Progenitor cell of endocrine pancreas (in vitro differentiated cells): ENCODE measurements at regions not wholly inside any gene's neighbourhood (a gene's known extent, or its start where the extent isn't known, plus 50 kb on each side); places are given as distances from the start of the nearest gene placed in this dataset.
"Not testable (repeated sequence)": the region's sequence is repeated elsewhere in the genome, so short reads cannot be mapped to it uniquely, and the experiment has no call there.

Source experiments
- DNase-seq: peaks from one replicate; pipeline ENCODE4 v3.0.0; 2021; ENCODE audit warnings: low spot score; ENCODE audit not compliant: unreplicated experiment
- H3K27ac Mint-ChIP-seq: 2 replicates; pipeline ENCODE4 v1.8.0; 2021; ENCODE audit warnings: mild to moderate bottlenecking, moderate library complexity, mixed read lengths
- H3K27me3 Mint-ChIP-seq: 2 replicates; pipeline ENCODE4 v1.8.0; 2021; ENCODE audit warnings: mixed read lengths
- H3K36me3 Mint-ChIP-seq: 2 replicates; pipeline ENCODE4 v1.8.0; 2022; ENCODE audit warnings: mixed read lengths; ENCODE audit not compliant: insufficient read depth
- H3K4me1 Mint-ChIP-seq: 2 replicates; pipeline ENCODE4 v1.8.0; 2021; ENCODE audit warnings: low read depth, mixed read lengths
- H3K4me3 Mint-ChIP-seq: 2 replicates; pipeline ENCODE4 v1.8.0; 2021; ENCODE audit warnings: low read depth, mild to moderate bottlenecking, moderate library complexity, mixed read lengths
- H3K9me3 Mint-ChIP-seq: 2 replicates; pipeline ENCODE4 v1.8.0; 2021; ENCODE audit warnings: low read depth, mixed read lengths
- CTCF ChIP-seq: fragments of 200-600 bp; sonication (generic); IDR thresholded peaks from one replicate; pipeline ENCODE4 v1.5.0; 2021; ENCODE audit warnings: antibody characterized with exemption, mild to moderate bottlenecking; ENCODE audit not compliant: unreplicated experiment

DNA sequence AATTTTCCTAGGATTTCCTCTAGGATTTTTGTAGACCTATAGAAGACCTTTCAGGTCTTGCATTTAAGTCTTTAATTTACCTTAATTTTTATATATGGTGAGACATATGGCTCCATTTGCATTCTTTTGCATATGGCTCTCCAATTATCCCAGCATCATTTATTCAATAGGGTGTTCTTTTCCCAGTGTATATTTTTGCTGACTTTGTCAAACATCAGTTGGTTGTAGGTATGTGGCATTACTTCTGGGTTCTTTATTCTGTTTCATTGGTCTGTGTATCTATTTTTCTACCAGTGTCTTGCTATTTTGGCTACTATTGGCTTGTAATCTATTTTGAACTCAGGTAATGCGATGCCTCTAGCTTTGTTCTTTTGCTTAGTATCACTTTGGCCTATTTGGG is 239.8 kb upstream of the CNTNAP5 start:
- no peaks in the 10 kb centered on the region for H3K27me3 Mint-ChIP-seq
- H3K36me3 Mint-ChIP-seq: peaks cover 1% of the 10 kb centered on the region
- no peak overlapping the region for H3K4me3 Mint-ChIP-seq
- no peak for TF ChIP-seq CTCF
- no peak overlapping the region for H3K27ac Mint-ChIP-seq
- peaks cover 21% of the 10 kb centered on the region for H3K9me3 Mint-ChIP-seq
- no peak for DNase-seq
- peaks cover 1% of the 10 kb centered on the region for H3K4me1 Mint-ChIP-seq

GRCh38 chr2:123791207-123791606 is 233.9 kb upstream of the CNTNAP5 start:
- no peaks in the 10 kb centered on the region for H3K36me3 Mint-ChIP-seq
- no peak overlapping the region for H3K27ac Mint-ChIP-seq
- H3K4me1 Mint-ChIP-seq: peaks cover 1% of the 10 kb centered on the region
- peaks cover 12% of the 10 kb centered on the region for H3K9me3 Mint-ChIP-seq
- no peaks in the 10 kb centered on the region for H3K27me3 Mint-ChIP-seq
- no peak for TF ChIP-seq CTCF
- DNase-seq: no peak
- H3K4me3 Mint-ChIP-seq: no peak overlapping the region

DNA sequence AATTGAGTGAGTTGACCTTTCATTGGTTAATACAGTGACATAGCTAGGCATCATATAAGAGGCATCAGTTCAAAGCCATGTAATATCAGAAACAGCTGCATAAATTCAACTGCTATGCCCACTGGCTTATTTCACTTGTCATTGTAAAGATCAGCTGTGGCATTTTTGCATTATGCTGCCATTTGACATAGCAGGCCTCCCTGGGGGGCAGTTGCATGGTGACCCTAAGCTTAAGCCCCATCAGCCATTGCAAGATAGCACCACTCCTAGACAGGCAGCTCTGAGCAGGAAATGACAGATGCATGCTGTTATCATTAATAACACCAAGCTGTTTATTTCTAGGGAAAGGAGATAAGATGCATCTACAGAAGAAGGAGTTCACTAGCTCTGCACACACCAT is 233.4 kb upstream of the CNTNAP5 start:
- H3K4me1 Mint-ChIP-seq: peaks cover 1% of the 10 kb centered on the region
- no peaks in the 10 kb centered on the region for H3K36me3 Mint-ChIP-seq
- no peak for TF ChIP-seq CTCF
- DNase-seq: no peak
- no peak overlapping the region for H3K27ac Mint-ChIP-seq
- H3K4me3 Mint-ChIP-seq: no peak overlapping the region
- H3K27me3 Mint-ChIP-seq: no peaks in the 10 kb centered on the region
- H3K9me3 Mint-ChIP-seq: peaks cover 7% of the 10 kb centered on the region

DNA sequence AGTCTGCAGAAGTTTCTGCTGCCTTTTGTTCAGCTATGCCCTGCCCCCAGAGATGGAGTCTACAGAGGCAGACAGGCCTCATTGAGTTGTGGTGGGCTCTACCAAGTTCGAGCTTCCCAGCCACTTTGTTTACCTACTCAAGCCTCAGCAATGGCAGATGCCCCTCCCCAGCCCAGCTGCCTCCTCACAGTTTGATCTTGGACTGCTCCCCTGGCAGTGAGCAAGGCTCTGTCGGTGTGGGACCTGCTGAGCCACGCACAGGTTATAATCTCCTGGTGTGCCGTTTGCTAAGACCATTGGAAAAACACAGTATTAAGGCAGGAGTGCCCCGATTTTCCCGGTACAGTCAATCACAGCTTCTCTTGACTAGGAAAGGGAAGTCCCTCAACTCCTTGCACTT is 221.0 kb upstream of the CNTNAP5 start:
- H3K27me3 Mint-ChIP-seq, DNase-seq, H3K4me3 Mint-ChIP-seq, H3K27ac Mint-ChIP-seq, H3K36me3 Mint-ChIP-seq, H3K4me1 Mint-ChIP-seq: not testable (repeated sequence)
- H3K9me3 Mint-ChIP-seq: peaks cover 33% of the 10 kb centered on the region

DNA sequence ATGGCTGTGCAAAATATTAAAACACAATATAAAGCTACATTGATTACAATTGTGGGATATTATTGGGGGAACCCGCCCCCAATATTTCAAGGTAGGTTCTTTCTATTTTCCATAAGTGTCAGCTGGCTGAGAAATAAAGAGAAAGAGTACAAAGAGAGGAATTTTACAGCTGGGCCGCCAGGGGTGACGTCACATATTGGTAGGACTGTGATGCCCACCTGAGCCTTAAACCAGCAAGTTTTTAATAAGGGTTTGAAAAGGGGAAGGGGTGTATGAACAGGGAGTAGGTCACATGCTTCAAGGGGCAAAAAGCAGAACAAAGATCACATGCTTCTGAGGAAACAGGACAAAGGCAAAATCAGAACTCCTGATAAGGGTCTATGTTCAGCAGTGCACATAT is 219.3 kb upstream of the CNTNAP5 start:
- H3K4me3 Mint-ChIP-seq, DNase-seq, H3K27me3 Mint-ChIP-seq, H3K36me3 Mint-ChIP-seq, H3K27ac Mint-ChIP-seq, H3K4me1 Mint-ChIP-seq: not testable (repeated sequence)
- peaks cover 46% of the 10 kb centered on the region for H3K9me3 Mint-ChIP-seq

DNA sequence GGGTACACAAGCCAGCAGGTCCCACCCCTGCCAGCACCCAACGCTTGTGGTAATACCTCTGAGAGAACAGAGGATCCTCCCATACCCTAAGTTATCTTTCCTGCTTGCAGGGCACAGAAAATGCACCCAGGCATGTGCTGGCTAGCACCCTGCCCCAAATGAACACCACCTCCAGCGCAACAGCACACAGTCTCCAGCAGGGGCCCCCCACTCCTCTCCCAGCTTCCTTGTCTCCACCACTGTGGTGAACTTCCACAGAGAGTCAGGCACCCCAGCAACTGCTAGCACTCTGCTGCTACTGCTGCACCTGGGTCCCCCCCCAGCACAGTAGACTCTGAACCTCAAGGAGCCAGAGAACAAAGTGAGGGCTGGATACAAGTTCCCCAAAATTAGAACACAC is 216.8 kb upstream of the CNTNAP5 start:
- Mint-ChIP-seq H3K27me3 (no peaks in the 10 kb centered on the region), H3K27ac (no peak overlapping the region), H3K4me3 (no peak overlapping the region), H3K4me1 (no peaks in the 10 kb centered on the region), H3K36me3 (no peaks in the 10 kb centered on the region), H3K9me3 (peaks cover 33% of the 10 kb centered on the region)
- no peak for TF ChIP-seq CTCF
- no peak for DNase-seq

DNA sequence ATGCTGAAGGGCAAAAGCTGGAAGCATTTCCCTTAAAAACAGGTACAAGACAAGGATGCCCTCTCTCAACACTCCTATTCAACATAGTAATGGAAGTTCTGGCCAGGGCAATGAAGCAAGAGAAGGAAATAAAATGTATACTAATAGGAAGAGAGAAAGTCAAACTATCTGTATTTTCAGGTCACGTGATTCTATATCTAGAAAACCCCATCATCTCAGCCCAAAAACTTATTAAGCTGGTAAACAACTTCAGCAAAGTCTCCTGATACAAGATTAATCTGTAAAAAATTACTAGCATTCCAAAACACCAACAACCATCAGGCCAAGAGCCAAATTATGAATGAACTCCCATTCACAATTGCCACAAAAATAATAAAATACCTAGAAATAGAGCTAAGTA is 213.2 kb upstream of the CNTNAP5 start:
- DNase-seq: no peak
- peaks cover 2% of the 10 kb centered on the region for H3K4me1 Mint-ChIP-seq
- no peak overlapping the region for H3K27ac Mint-ChIP-seq
- H3K9me3 Mint-ChIP-seq: peaks cover 14% of the 10 kb centered on the region
- H3K36me3 Mint-ChIP-seq: no peaks in the 10 kb centered on the region
- no peak overlapping the region for H3K4me3 Mint-ChIP-seq
- H3K27me3 Mint-ChIP-seq: no peaks in the 10 kb centered on the region
- no peak for TF ChIP-seq CTCF
